ENCODE measurements at regions not wholly inside any gene's neighbourhood (a gene's known extent, or its start where the extent isn't known, plus 50 kb on each side); places are given as distances from the start of the nearest gene placed in this dataset.

- no peak for DNase-seq
Observed at GRCh38 chr5:2137444-2138050, 254.8 kb upstream of the IRX4 start.

- no peak for DNase-seq
Observed at GRCh38 chr5:2136728-2137333, 254.1 kb upstream of the IRX4 start.

- DNase-seq, result no peak
Observed at GRCh38 chr5:2135833-2136232, 253.1 kb upstream of the IRX4 start.

- DNase-seq, result no peak
Observed at GRCh38 chr5:2135354-2135753, 252.6 kb upstream of the IRX4 start.

GRCh38 chr5:2134543-2135292 lies 252.0 kb upstream of the IRX4 start:
- DNase-seq, result no peak

GRCh38 chr5:2133936-2134335 lies 251.2 kb upstream of the IRX4 start:
- no peak for DNase-seq

- DNase-seq, result no peak
Observed at GRCh38 chr5:2133080-2133479, 250.4 kb upstream of the IRX4 start.

- DNase-seq, result no peak
Observed at GRCh38 chr5:2132497-2132847, 249.7 kb upstream of the IRX4 start.

GRCh38 chr5:2131826-2132496 lies 249.2 kb upstream of the IRX4 start:
- DNase-seq, result no peak

GRCh38 chr5:2131196-2131595 lies 248.5 kb upstream of the IRX4 start:
- DNase-seq, result no peak

- DNase-seq, result no peak
Observed at GRCh38 chr5:2130361-2130760, 247.6 kb upstream of the IRX4 start.

GRCh38 chr5:2129568-2130272 lies 247.0 kb upstream of the IRX4 start:
- DNase-seq, result peak; percentile 38

- DNase-seq, result no peak
Observed at GRCh38 chr5:2128686-2129355, 246.1 kb upstream of the IRX4 start.

GRCh38 chr5:2126512-2126911 lies 243.8 kb upstream of the IRX4 start:
- no peak for DNase-seq

- no peak for DNase-seq
Observed at GRCh38 chr5:2125901-2126265, 243.2 kb upstream of the IRX4 start.

GRCh38 chr5:2125171-2125900 lies 242.6 kb upstream of the IRX4 start:
- no peak for DNase-seq

GRCh38 chr5:2124434-2125170 lies 241.9 kb upstream of the IRX4 start:
- no peak for DNase-seq

- no peak for DNase-seq
Observed at GRCh38 chr5:2123874-2124273, 241.1 kb upstream of the IRX4 start.

- no peak for DNase-seq
Observed at GRCh38 chr5:2120361-2120760, 237.6 kb upstream of the IRX4 start.

- no peak for DNase-seq
Observed at GRCh38 chr5:2119573-2119972, 236.8 kb upstream of the IRX4 start.
